ENCODE measurements at regions not wholly inside any gene's neighbourhood (a gene's known extent, or its start where the extent isn't known, plus 50 kb on each side); places are given as distances from the start of the nearest gene placed in this dataset.

- TF ChIP-seq CTCF (optimal IDR thresholded peaks at IDR 0.05 in 1 of 3, IDR thresholded peaks at IDR 0.05 in 1 of 3, conservative IDR thresholded peaks at IDR 0.05 in 1 of 3; ENCODE audit: extremely low read depth in 1 of 3, insufficient read depth in 2 of 3, low read length in 3 of 3) = peak in 1 of 3 experiments; percentile 39
- no peak for TF ChIP-seq EZH2 (IDR thresholded peaks at IDR 0.05; ENCODE audit: low read length)
Measured at GRCh38 chr15:23497710-23498111, 50.7 kb upstream of the GOLGA6L2 start.

All from keratinocyte (primary cell).